HL-60 (cell line): ENCODE measurements at regions not wholly inside any gene's neighbourhood (a gene's known extent, or its start where the extent isn't known, plus 50 kb on each side); places are given as distances from the start of the nearest gene placed in this dataset.

Source experiments
- DNase-seq, 2 experiments: peaks; one replicate each; pipeline ENCODE4 v3.0.0-alpha.2; 2010 to 2020; ENCODE audit warnings: low read depth in 1 of 2, low spot score in 1 of 2
- H3K27ac ChIP-seq: fragments of 250-450 bp; sonication (Bioruptor Pico); replicated peaks from 2 replicates; pipeline ENCODE4 v1.5.1; 2020; ENCODE audit warnings: mild to moderate bottlenecking, moderate library complexity
- H3K27me3 ChIP-seq: fragments of 250-450 bp; sonication (Bioruptor Pico); 2 replicates; pipeline ENCODE4 v1.5.1; 2021; ENCODE audit warnings: mild to moderate bottlenecking, moderate library complexity; ENCODE audit not compliant: insufficient read depth, poor library complexity, severe bottlenecking
- H3K4me3 ChIP-seq: replicated peaks from 2 replicates; pipeline ENCODE4 v1.5.1; 2011; ENCODE audit warnings: mild to moderate bottlenecking, control low read depth, low read length; ENCODE audit not compliant: insufficient read depth
- CTCF ChIP-seq: IDR thresholded peaks from one replicate; pipeline ENCODE4 v1.5.1; 2011; ENCODE audit warnings: low read length, control low read depth, inconsistent platforms; ENCODE audit not compliant: insufficient read depth
- GABPA ChIP-seq: IDR thresholded peaks from 2 replicates; pipeline ENCODE4 v1.6.1; 2012; ENCODE audit warnings: low read depth
- POLR2AphosphoS5 ChIP-seq: IDR thresholded peaks from 2 replicates; pipeline ENCODE4 v1.6.1; 2012; ENCODE audit warnings: low read depth
- SPI1 ChIP-seq: IDR thresholded peaks from 2 replicates; pipeline ENCODE4 v1.6.1; 2012; ENCODE audit warnings: low read depth, mild to moderate bottlenecking, borderline replicate concordance
- TF ChIP-seq, protein P1 (sequence below): IDR thresholded peaks from 2 replicates; pipeline ENCODE4 v1.6.1; 2012; ENCODE audit warnings: low read depth; ENCODE audit not compliant: insufficient replicate concordance

- Histone ChIP-seq H3K4me3 (no peak overlapping the region), H3K27ac (no peak overlapping the region), H3K27me3 (no peaks in the 10 kb centered on the region)
- TF ChIP-seq CTCF (no peak), POLR2AphosphoS5 (no peak), SPI1 (no peak), GABPA (no peak)
- TF ChIP-seq, protein P1, sequence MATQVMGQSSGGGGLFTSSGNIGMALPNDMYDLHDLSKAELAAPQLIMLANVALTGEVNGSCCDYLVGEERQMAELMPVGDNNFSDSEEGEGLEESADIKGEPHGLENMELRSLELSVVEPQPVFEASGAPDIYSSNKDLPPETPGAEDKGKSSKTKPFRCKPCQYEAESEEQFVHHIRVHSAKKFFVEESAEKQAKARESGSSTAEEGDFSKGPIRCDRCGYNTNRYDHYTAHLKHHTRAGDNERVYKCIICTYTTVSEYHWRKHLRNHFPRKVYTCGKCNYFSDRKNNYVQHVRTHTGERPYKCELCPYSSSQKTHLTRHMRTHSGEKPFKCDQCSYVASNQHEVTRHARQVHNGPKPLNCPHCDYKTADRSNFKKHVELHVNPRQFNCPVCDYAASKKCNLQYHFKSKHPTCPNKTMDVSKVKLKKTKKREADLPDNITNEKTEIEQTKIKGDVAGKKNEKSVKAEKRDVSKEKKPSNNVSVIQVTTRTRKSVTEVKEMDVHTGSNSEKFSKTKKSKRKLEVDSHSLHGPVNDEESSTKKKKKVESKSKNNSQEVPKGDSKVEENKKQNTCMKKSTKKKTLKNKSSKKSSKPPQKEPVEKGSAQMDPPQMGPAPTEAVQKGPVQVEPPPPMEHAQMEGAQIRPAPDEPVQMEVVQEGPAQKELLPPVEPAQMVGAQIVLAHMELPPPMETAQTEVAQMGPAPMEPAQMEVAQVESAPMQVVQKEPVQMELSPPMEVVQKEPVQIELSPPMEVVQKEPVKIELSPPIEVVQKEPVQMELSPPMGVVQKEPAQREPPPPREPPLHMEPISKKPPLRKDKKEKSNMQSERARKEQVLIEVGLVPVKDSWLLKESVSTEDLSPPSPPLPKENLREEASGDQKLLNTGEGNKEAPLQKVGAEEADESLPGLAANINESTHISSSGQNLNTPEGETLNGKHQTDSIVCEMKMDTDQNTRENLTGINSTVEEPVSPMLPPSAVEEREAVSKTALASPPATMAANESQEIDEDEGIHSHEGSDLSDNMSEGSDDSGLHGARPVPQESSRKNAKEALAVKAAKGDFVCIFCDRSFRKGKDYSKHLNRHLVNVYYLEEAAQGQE: no peak
- DNase-seq: no peak
Measured at GRCh38 chr5:125421006-125421405, 674.6 kb upstream of the ZNF608 start.

DNA sequence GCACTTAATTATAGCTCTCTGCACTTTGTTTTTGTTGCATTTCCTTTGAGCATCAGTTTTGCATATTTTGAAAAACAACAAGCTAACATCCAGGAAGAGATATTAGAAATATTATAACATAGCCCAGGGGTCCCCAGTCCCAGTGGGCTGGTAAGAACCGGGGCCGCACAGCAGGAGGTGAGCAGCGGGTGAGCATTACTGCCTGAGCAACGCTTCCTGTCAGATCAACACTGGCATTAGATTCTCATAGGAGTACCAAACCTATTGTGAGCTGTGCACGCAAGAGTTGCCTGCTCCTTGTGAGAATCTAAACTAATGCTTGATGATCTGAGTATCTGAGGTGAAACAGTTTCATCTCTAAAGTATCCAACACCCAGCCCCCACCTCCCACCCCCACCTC is 675.9 kb upstream of the ZNF608 start:
- Histone ChIP-seq H3K4me3 (no peak overlapping the region), H3K27ac (no peak overlapping the region), H3K27me3 (no peaks in the 10 kb centered on the region)
- no peak for TF ChIP-seq SPI1
- TF ChIP-seq, protein P1: no peak
- DNase-seq: no peak

GRCh38 chr5:125424402-125425141 is 678.1 kb upstream of the ZNF608 start:
- Histone ChIP-seq H3K27ac (no peak overlapping the region), H3K27me3 (no peaks in the 10 kb centered on the region), H3K4me3 (no peak overlapping the region)
- DNase-seq: no peak
- no peak for TF ChIP-seq CTCF
- TF ChIP-seq, protein P1: no peak
- TF ChIP-seq POLR2AphosphoS5: no peak
- no peak for TF ChIP-seq GABPA
- TF ChIP-seq SPI1: no peak
